GM12878 (cell line): ENCODE measurements at regions not wholly inside any gene's neighbourhood (a gene's known extent, or its start where the extent isn't known, plus 50 kb on each side); places are given as distances from the start of the nearest gene placed in this dataset.

Experiments used
- CBFB ChIP-seq: IDR thresholded peaks from 2 replicates; pipeline ENCODE4 v1.6.1; 2016; ENCODE audit warnings: antibody characterized with exemption, low read depth
- EP300 ChIP-seq, 2 experiments: fragments of 150-350 bp in 1 of 2; IDR thresholded peaks; 2 replicates each; pipeline ENCODE4 v1.6.1; 2011 to 2012; ENCODE audit warnings: low read depth in 2 of 2, low read length in 2 of 2, borderline replicate concordance in 1 of 2, improper control_type of control experiment in 1 of 2, inconsistent platforms in 1 of 2; ENCODE audit not compliant: control insufficient read depth in 1 of 2
- HCFC1 ChIP-seq: fragments of 150-350 bp; IDR thresholded peaks from 2 replicates; pipeline ENCODE4 v1.6.1; 2014; ENCODE audit warnings: low read length
- LARP7 ChIP-seq: fragments of 450-650 bp; IDR thresholded peaks from 2 replicates; pipeline ENCODE4 v1.6.1; 2017; ENCODE audit warnings: mild to moderate bottlenecking
- SMAD1 ChIP-seq: fragments of 450-650 bp; IDR thresholded peaks from 2 replicates; pipeline ENCODE4 v1.6.1; 2018; ENCODE audit warnings: mild to moderate bottlenecking, low read depth; ENCODE audit not compliant: partially characterized antibody
- SMARCA5 ChIP-seq: fragments of 450-650 bp; IDR thresholded peaks from 2 replicates; pipeline ENCODE4 v1.6.1; 2017; ENCODE audit warnings: mild to moderate bottlenecking
- TAF1 ChIP-seq: IDR thresholded peaks from 2 replicates; pipeline ENCODE4 v1.6.1; 2011; ENCODE audit warnings: mild to moderate bottlenecking, low read depth, low read length, borderline replicate concordance
- TF ChIP-seq, protein P1 (sequence below): fragments of 450-650 bp; IDR thresholded peaks from 2 replicates; pipeline ENCODE4 v1.6.1; 2017; ENCODE audit warnings: borderline replicate concordance
- TF ChIP-seq, protein P2 (sequence below): fragments of 450-650 bp; IDR thresholded peaks from 2 replicates; pipeline ENCODE4 v1.6.1; 2017; ENCODE audit warnings: mild to moderate bottlenecking
- TF ChIP-seq, protein P3 (sequence below): IDR thresholded peaks from 2 replicates; pipeline ENCODE4 v1.6.1; 2011; ENCODE audit warnings: borderline replicate concordance, low read depth, mild to moderate bottlenecking, moderate library complexity, low read length; ENCODE audit not compliant: insufficient read depth, poor library complexity, severe bottlenecking
- TF ChIP-seq, protein P4 (sequence below): fragments of 450-650 bp; conservative IDR thresholded peaks from 2 replicates; pipeline ENCODE4 v1.6.1; 2017; ENCODE audit warnings: mild to moderate bottlenecking, moderate library complexity
- TF ChIP-seq, protein P5 (sequence below): IDR thresholded peaks from 2 replicates; pipeline ENCODE4 v1.6.1; 2011; ENCODE audit warnings: mild to moderate bottlenecking, low read depth, low read length, moderate library complexity; ENCODE audit not compliant: insufficient replicate concordance
- TF ChIP-seq, protein P6 (sequence below): fragments of 450-650 bp; IDR thresholded peaks from 2 replicates; pipeline ENCODE4 v1.6.1; 2016; ENCODE audit warnings: mild to moderate bottlenecking

DNA sequence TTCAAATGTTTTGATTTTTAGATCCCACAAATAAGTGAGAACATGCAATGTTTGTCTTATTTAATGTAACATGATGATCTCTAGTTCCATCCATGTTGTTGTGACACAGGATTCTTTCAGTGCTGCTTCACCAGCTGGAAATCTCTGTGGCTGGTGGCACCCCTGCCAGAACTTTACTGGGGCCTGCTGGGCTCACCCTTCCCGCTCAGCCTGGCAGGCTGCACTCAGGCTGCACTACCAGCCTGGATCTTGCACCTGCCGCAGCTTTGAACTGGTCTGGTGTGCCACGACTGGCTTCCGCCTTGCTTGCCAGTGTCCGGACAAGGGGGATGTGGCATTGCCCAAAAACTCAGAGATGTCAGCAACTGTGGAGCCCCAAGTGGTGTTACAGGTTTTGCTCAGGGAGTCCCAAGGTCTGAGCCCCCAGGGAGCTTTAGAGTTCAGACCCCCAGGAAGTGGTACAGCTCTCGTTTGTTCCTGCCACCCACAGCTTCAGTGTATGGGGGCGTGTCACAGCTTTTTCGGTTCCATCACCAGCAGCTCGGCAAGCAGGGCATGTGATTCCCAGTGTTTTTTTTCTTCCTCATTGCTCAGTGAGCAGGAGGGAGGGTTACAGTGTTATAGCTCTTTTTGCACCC is 72.3 kb upstream of the SYNCRIP start (continued):
- TF ChIP-seq, protein P1, sequence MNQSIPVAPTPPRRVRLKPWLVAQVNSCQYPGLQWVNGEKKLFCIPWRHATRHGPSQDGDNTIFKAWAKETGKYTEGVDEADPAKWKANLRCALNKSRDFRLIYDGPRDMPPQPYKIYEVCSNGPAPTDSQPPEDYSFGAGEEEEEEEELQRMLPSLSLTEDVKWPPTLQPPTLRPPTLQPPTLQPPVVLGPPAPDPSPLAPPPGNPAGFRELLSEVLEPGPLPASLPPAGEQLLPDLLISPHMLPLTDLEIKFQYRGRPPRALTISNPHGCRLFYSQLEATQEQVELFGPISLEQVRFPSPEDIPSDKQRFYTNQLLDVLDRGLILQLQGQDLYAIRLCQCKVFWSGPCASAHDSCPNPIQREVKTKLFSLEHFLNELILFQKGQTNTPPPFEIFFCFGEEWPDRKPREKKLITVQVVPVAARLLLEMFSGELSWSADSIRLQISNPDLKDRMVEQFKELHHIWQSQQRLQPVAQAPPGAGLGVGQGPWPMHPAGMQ = no peak
- TF ChIP-seq, protein P2, sequence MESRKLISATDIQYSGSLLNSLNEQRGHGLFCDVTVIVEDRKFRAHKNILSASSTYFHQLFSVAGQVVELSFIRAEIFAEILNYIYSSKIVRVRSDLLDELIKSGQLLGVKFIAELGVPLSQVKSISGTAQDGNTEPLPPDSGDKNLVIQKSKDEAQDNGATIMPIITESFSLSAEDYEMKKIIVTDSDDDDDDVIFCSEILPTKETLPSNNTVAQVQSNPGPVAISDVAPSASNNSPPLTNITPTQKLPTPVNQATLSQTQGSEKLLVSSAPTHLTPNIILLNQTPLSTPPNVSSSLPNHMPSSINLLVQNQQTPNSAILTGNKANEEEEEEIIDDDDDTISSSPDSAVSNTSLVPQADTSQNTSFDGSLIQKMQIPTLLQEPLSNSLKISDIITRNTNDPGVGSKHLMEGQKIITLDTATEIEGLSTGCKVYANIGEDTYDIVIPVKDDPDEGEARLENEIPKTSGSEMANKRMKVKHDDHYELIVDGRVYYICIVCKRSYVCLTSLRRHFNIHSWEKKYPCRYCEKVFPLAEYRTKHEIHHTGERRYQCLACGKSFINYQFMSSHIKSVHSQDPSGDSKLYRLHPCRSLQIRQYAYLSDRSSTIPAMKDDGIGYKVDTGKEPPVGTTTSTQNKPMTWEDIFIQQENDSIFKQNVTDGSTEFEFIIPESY = no peak
- TF ChIP-seq SMAD1 (no peak), CBFB (no peak), TAF1 (no peak), HCFC1 (no peak), LARP7 (no peak), SMARCA5 (no peak), EP300 (IDR thresholded peaks at IDR 0.05; ENCODE audit: borderline replicate concordance in 1 of 2, control insufficient read depth in 1 of 2, low read depth in 2 of 2, low read length in 2 of 2) (no peak)
- TF ChIP-seq, protein P3, sequence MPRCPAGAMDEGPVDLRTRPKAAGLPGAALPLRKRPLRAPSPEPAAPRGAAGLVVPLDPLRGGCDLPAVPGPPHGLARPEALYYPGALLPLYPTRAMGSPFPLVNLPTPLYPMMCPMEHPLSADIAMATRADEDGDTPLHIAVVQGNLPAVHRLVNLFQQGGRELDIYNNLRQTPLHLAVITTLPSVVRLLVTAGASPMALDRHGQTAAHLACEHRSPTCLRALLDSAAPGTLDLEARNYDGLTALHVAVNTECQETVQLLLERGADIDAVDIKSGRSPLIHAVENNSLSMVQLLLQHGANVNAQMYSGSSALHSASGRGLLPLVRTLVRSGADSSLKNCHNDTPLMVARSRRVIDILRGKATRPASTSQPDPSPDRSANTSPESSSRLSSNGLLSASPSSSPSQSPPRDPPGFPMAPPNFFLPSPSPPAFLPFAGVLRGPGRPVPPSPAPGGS = no peak
- TF ChIP-seq, protein P4, sequence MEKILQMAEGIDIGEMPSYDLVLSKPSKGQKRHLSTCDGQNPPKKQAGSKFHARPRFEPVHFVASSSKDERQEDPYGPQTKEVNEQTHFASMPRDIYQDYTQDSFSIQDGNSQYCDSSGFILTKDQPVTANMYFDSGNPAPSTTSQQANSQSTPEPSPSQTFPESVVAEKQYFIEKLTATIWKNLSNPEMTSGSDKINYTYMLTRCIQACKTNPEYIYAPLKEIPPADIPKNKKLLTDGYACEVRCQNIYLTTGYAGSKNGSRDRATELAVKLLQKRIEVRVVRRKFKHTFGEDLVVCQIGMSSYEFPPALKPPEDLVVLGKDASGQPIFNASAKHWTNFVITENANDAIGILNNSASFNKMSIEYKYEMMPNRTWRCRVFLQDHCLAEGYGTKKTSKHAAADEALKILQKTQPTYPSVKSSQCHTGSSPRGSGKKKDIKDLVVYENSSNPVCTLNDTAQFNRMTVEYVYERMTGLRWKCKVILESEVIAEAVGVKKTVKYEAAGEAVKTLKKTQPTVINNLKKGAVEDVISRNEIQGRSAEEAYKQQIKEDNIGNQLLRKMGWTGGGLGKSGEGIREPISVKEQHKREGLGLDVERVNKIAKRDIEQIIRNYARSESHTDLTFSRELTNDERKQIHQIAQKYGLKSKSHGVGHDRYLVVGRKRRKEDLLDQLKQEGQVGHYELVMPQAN = no peak
- TF ChIP-seq, protein P5, sequence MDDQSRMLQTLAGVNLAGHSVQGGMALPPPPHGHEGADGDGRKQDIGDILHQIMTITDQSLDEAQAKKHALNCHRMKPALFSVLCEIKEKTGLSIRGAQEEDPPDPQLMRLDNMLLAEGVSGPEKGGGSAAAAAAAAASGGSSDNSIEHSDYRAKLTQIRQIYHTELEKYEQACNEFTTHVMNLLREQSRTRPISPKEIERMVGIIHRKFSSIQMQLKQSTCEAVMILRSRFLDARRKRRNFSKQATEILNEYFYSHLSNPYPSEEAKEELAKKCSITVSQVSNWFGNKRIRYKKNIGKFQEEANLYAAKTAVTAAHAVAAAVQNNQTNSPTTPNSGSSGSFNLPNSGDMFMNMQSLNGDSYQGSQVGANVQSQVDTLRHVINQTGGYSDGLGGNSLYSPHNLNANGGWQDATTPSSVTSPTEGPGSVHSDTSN = no peak
- TF ChIP-seq, protein P6, sequence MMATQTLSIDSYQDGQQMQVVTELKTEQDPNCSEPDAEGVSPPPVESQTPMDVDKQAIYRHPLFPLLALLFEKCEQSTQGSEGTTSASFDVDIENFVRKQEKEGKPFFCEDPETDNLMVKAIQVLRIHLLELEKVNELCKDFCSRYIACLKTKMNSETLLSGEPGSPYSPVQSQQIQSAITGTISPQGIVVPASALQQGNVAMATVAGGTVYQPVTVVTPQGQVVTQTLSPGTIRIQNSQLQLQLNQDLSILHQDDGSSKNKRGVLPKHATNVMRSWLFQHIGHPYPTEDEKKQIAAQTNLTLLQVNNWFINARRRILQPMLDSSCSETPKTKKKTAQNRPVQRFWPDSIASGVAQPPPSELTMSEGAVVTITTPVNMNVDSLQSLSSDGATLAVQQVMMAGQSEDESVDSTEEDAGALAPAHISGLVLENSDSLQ = no peak
- TF ChIP-seq, all 136 proteins: peak for 0
